Right lobe of liver (tissue), 6 donors: ENCODE measurements at regions not wholly inside any gene's neighbourhood (a gene's known extent, or its start where the extent isn't known, plus 50 kb on each side); places are given as distances from the start of the nearest gene placed in this dataset.

ENCODE experiments used
- ATAC-seq, 4 donors: fragments of 200-7000 bp; cut with Tn5 transposase; one replicate each; pipeline ENCODE4 v1.9.1; 2020; ENCODE audit warnings: mild to moderate bottlenecking in 4 of 4, moderate library complexity in 4 of 4
- DNase-seq, 3 donors: peaks; one replicate each; pipeline ENCODE4 v3.0.0-alpha.2; 2020
- H3K27ac ChIP-seq, 3 donors: fragments of 200-600 bp; one replicate each; pipeline ENCODE4 v1.8.0; 2022
- H3K27me3 ChIP-seq, 2 donors: fragments of 200-600 bp; one replicate each; pipeline ENCODE4 v1.8.0; 2022
- H3K36me3 ChIP-seq, 4 donors: fragments of 200-600 bp; sonication (generic) in 1 of 4; one replicate each; pipeline versions ENCODE4 v1.5.1 to v1.8.0; 2017 to 2022; ENCODE audit warnings: control low read depth in 1 of 4
- H3K4me1 ChIP-seq, 4 donors: fragments of 200-600 bp; sonication (generic) in 1 of 4; one replicate each; pipeline versions ENCODE4 v1.5.1 to v1.8.0; 2017 to 2022; ENCODE audit warnings: control low read depth in 1 of 4
- H3K4me3 ChIP-seq, 3 donors: fragments of 200-600 bp; one replicate each; pipeline ENCODE4 v1.8.0; 2022
- H3K9me3 ChIP-seq, 4 donors: fragments of 200-600 bp; sonication (generic) in 1 of 4; one replicate each; pipeline versions ENCODE4 v1.5.1 to v1.8.0; 2017 to 2022; ENCODE audit warnings: control low read depth in 1 of 4
- POLR2A ChIP-seq: fragments of 450-650 bp; IDR thresholded peaks from one replicate; pipeline ENCODE4 v1.6.1; 2017; ENCODE audit warnings: antibody characterized with exemption, mild to moderate bottlenecking
- WGBS: methylation state at CpG from one replicate; pipeline ENCODE4 v1.1.6; 2018; ENCODE audit warnings: low coverage, low lambda C conversion rate; ENCODE audit not compliant: insufficient coverage; ENCODE audit errors: missing lambda C conversion rate; 5-methylcytosine and 5-hydroxymethylcytosine counted together
- intact Hi-C, 2 donors: fragments of 100-400 bp; cut with DNase I; formaldehyde crosslinking; loops; one replicate each; pipeline versions ENCODE4 v1.11.2 to v1.14.1; 2022
- TF ChIP-seq, protein P1 (sequence below), 4 donors: fragments of 200-600 bp in 3 of 4; fragments of 450-650 bp in 1 of 4; IDR thresholded peaks; one replicate each; pipeline versions ENCODE4 v1.5.1 to v1.8.0; 2016 to 2022; ENCODE audit warnings: antibody characterized with exemption in 4 of 4, mild to moderate bottlenecking in 2 of 4
- donor health status: DM: no; HTN: yes; CAD: no.
- donor health status: DM: no; HTN: no; CAD: no.
- donor health status: DM: no; HTN: no; CAD: no.
- donor health status: DM: no; HTN: yes; CAD: no.
- donor health status: DM: no; HTN: yes; CAD: no.

DNA sequence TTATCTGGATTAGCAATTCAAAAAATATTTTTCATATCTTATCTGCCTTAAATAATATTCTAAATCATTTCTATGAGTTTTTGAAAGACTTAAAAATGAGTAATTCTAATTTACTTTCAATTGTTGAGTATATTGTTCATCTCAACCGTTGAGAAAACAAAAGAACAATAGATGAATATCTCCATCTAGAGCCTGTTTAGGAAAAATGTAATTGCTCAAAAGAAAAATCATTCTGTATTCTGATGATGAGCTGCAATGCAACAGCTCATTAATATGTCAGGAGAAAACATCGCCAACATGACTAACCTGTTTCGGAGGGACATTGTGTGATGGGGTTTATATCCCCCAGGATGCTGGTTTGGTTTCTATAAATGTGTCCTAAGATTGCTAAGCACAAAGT, 417.6 kb downstream of the SUCLG1 start:
- Histone ChIP-seq H3K4me3 (no peak overlapping the region), H3K9me3 (no peaks in the 10 kb centered on the region), H3K4me1 (no peaks in the 10 kb centered on the region), H3K27ac (no peak overlapping the region), H3K27me3 (no peaks in the 10 kb centered on the region), H3K36me3 (no peaks in the 10 kb centered on the region)
- 66% methylated on average over 3 of the region's 3 CpGs for WGBS
- DNase-seq (no peak), ATAC-seq (no peak)
- intact Hi-C loops, result no loop called here
- TF ChIP-seq, protein P1, sequence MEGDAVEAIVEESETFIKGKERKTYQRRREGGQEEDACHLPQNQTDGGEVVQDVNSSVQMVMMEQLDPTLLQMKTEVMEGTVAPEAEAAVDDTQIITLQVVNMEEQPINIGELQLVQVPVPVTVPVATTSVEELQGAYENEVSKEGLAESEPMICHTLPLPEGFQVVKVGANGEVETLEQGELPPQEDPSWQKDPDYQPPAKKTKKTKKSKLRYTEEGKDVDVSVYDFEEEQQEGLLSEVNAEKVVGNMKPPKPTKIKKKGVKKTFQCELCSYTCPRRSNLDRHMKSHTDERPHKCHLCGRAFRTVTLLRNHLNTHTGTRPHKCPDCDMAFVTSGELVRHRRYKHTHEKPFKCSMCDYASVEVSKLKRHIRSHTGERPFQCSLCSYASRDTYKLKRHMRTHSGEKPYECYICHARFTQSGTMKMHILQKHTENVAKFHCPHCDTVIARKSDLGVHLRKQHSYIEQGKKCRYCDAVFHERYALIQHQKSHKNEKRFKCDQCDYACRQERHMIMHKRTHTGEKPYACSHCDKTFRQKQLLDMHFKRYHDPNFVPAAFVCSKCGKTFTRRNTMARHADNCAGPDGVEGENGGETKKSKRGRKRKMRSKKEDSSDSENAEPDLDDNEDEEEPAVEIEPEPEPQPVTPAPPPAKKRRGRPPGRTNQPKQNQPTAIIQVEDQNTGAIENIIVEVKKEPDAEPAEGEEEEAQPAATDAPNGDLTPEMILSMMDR (IDR thresholded peaks at IDR 0.05), result no peak
- TF ChIP-seq POLR2A, result no peak

DNA sequence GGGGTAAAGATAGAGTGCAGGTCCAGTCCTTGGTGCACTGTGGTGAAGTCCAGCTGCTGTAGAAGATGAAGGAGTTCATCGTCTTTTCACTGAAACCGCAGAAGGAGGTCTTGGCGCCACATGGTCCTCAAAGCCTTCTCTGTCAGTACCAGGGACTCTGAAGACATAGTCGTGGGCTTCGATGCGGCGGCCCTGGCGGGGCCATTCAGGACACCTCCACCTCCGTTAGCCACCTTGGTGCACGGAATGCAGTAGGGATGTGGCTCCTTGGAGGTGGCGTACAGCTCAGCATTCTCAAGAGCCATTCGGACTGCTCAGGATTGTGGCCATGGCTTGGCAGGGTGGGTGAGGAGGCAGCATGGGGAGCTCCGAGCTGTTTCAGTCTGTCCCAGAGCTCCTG, 418.8 kb downstream of the SUCLG1 start:
- H3K4me1 ChIP-seq, result no peaks in the 10 kb centered on the region
- ATAC-seq (no peak), DNase-seq (no peak)
- intact Hi-C loops, result no loop called here
- no peak overlapping the region for H3K4me3 ChIP-seq
- no peak for TF ChIP-seq POLR2A
- TF ChIP-seq, protein P1 (IDR thresholded peaks at IDR 0.05), result no peak
- no peak overlapping the region for H3K27ac ChIP-seq
- no peaks in the 10 kb centered on the region for H3K36me3 ChIP-seq
- no peaks in the 10 kb centered on the region for H3K27me3 ChIP-seq
- no peaks in the 10 kb centered on the region for H3K9me3 ChIP-seq
- WGBS, result 88% methylated on average over 3 of the region's 13 CpGs

DNA sequence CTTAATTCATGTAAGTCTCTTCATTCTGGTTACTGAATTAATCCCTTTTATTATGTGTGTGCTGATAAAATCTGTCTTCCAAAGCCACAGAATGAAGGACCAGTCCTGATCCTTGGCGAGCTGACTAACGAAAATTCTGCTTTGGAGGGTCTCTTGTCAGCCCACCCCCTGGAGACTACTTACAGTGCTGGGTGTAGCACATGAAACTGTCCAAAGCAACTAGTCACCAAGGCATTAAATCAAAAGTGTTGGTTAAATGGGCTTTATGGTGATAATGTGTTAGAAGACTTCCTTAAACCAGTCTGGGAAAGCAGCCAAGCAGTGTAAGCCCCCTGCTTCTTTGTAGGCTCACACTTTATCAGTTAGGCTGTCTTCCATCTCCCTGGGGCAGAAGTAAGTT, 420.2 kb downstream of the SUCLG1 start:
- no peaks in the 10 kb centered on the region for H3K27me3 ChIP-seq
- TF ChIP-seq POLR2A, result no peak
- TF ChIP-seq, protein P1 (IDR thresholded peaks at IDR 0.05), result no peak
- H3K4me3 ChIP-seq, result no peak overlapping the region
- no peak for ATAC-seq
- intact Hi-C loops, result no loop called here
- WGBS, result 24% methylated on average over 2 of the region's 2 CpGs
- H3K9me3 ChIP-seq, result no peaks in the 10 kb centered on the region
- H3K36me3 ChIP-seq, result no peaks in the 10 kb centered on the region
- no peak overlapping the region for H3K27ac ChIP-seq
- no peak for DNase-seq
- no peaks in the 10 kb centered on the region for H3K4me1 ChIP-seq

DNA sequence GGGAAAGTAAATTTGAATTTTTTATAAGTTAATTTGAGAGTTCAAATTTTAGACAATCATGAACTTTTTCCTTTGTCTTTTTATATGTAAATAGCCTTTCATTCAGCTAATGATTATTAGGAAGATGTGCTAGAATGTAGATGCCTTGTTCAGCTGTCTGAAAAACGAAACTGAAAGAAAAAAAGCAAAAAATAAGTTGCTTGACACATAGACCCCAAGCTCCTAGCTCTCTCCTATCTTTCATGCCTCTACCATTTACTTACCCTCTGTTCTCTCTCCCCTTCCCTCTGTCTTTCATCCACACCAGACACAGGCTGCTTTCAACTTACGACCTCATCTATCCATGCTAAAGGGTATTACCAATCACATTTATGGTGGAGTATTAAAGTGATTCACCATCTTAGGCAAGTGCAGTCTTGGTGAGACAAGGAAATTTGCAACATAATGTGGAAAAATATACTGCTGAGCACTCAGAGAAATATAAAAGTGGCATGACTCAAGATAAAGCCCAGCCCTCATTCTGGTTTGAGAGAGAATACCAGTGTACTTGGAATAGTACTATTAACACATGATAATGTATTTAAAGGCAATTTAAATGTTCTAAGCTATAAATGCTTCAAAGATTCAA, 425.6 kb downstream of the SUCLG1 start:
- H3K4me1 ChIP-seq, result no peaks in the 10 kb centered on the region
- TF ChIP-seq, protein P1 (IDR thresholded peaks at IDR 0.05), result no peak
- no peak for TF ChIP-seq POLR2A
- no peaks in the 10 kb centered on the region for H3K27me3 ChIP-seq
- no peaks in the 10 kb centered on the region for H3K36me3 ChIP-seq
- intact Hi-C loops, result no loop called here
- no peaks in the 10 kb centered on the region for H3K9me3 ChIP-seq
- WGBS, result 59% methylated on average over 2 of the region's 2 CpGs
- no peak overlapping the region for H3K27ac ChIP-seq
- no peak overlapping the region for H3K4me3 ChIP-seq
- DNase-seq, result no peak
- no peak for ATAC-seq
